SKM-1 (cell line): ENCODE measurements at regions not wholly inside any gene's neighbourhood (a gene's known extent, or its start where the extent isn't known, plus 50 kb on each side); places are given as distances from the start of the nearest gene placed in this dataset.

Experiments used
- DNase-seq: peaks from one replicate; lab custom pipeline; 2025; ENCODE audit not compliant: unreplicated experiment; lab: John Stamatoyannopoulos, UW

DNA sequence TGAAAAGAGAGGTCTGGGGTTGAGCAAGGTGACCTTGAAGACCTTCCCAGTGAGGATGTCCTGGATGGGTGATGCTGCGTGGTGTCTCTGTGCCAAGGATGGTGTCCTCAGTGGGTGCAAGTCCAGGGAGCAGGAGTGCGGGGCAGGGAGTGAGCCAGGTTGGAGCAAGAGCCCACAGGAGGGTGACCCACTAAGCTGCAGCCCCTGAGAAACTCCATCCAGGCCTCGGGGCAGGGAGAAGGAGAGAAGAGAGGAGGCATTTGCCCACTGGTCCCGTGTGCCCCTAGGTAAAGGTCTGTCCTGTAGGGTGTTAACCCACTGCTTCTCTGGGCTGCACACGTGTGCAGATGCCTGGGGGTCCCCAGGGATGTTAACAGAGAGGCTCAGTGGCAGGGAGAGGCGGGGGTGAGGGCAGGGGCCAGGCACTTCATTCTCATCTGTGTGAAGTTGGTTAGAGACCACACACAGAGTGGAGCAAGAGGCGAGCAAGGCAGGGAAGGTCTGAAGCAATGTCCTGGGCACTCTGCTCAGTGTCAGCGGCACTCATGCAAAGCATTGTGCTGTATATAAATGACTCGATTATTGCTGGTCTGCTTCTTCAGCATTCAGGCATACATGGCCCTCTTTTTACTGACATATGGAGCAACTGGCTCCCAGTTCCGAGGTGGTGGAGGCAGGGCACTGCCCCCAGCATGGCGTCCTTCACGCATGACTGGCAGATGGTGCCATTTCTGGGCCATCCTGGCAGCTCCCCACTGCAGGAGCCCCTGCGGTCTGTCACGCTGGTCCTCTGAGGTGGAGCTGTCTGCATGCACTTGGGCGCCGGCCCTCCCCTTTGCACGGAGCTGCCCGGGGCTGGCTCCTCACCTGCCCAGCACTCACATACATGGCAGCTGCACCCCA, 117.2 kb upstream of the HS6ST1 start:
- DNase-seq: no peak

DNA sequence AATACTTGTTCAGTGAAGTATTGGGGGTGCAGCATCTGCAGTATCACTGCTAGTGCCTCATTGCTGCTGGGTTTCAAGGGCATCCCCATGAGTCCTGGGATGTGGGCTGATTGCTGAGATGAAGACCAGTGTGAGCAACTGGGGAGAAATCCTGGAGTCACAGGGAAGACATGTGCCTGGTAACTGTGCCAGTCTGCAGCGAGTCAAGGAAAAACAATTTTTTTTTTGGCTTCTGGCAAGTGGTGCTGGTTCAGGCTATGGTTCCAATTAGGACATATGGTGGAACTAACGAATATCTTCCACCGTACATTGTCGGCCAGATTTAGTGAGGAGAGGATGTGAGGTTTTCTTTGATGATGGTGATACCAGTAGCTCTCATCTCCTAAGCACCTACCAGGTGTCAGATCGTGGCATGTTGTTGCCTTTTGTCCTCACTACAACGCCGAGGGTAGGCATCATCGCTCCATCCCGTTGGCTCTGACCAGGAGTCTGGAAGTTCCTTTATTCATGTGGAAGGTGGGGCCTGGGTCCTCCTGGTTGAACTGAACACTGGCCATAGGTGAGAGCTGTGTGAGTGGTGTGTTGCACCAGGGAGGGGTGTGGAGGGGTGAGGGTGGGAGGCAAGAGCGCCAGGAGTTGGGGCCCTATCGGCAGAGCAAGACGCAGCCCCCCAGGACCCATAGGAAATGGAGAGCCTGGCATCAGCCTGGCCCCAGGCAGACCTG, 118.0 kb upstream of the HS6ST1 start:
- DNase-seq: no peak

DNA sequence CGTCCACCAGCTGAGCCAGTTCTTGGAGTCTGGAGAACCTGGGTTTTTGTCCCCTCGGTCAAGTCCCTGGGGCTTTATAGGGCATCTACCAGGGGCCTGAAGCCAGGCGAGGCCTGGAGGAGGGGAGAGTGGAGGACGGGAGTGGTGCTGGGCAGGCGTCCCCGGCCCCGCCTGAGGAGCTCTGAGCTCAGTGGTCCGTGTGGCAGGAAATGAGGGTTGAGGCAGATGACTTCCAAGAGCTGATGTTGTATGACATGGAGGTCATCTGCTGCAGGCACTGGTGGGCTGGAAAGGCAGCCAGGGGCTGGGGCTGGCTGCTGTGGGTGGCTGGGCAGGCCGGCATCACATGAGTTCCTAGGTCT, 118.5 kb upstream of the HS6ST1 start:
- DNase-seq: no peak

DNA sequence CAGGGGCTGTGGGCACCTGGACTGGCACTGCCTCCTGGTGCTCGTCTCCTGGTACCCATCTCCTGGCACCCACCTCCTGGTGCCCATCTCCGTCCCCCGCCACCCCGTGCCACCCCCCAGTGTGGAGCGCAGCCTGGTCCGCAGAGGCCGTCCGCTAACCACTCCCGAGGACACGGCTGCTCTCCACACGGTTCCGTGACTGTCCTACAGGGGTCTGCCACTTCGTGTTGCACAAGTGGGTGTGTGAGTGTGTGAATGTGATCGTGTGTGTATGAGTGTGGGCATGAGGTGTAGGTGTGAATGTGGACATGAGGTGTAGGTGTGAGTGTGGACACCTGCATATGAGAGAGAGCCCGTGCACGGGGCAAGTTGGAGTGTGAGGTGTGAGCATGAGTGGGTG, 119.4 kb upstream of the HS6ST1 start:
- DNase-seq: no peak

DNA sequence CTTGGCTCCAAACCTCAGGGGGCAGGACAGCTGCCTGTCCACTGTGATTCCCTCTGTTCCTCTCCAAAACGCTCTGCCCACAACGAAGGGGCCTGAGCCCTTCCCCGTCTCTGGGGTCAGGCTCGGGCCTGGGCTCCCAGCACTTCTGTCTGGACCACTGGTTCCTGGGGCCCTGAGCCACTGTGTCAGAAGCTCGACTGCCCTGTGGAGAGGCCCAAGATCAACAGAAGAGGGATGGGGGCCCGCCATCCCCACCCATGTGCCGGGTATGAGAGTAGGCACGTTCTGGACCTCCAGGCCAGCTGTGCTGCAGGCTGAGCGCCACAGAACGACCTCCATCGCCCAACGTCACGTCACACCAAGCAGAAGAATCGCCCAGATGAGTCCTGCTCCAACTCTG, 119.9 kb upstream of the HS6ST1 start:
- DNase-seq: no peak

DNA sequence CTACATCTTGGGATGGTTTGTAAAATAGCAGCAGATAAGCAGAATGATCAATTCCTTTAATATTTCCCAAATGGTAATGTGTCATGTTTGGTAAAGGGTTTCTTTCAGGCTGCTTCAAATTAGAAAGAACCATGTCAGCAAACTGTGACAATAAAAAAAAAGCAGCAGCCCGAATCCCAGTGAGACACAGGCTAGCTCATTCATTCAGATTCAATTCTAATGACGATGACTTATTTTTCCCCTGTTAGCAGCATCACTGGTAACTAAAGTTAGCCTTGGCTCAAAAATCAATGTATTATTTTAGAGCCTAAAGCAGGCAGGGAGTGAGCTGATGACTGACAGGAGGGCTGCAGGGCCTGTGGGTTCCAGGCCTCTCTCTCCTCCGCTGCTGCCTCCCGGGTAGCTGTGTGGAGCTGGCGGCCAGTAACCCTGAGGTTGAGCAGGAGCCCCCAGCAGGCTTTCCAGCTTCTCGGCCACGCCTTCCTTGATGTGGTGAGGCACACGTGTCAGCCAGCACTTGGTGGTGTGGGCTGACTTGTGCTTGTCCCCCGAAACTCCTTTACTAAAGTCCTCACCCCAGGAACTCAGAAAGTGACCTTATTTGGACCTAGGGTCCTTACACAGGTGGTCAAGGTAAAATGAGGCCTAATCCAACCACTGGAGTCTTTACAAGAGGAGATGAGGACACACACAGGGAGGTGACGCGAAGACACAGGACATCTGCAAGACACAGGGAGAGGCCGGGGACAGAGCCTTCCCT, 120.5 kb upstream of the HS6ST1 start:
- no peak for DNase-seq

DNA sequence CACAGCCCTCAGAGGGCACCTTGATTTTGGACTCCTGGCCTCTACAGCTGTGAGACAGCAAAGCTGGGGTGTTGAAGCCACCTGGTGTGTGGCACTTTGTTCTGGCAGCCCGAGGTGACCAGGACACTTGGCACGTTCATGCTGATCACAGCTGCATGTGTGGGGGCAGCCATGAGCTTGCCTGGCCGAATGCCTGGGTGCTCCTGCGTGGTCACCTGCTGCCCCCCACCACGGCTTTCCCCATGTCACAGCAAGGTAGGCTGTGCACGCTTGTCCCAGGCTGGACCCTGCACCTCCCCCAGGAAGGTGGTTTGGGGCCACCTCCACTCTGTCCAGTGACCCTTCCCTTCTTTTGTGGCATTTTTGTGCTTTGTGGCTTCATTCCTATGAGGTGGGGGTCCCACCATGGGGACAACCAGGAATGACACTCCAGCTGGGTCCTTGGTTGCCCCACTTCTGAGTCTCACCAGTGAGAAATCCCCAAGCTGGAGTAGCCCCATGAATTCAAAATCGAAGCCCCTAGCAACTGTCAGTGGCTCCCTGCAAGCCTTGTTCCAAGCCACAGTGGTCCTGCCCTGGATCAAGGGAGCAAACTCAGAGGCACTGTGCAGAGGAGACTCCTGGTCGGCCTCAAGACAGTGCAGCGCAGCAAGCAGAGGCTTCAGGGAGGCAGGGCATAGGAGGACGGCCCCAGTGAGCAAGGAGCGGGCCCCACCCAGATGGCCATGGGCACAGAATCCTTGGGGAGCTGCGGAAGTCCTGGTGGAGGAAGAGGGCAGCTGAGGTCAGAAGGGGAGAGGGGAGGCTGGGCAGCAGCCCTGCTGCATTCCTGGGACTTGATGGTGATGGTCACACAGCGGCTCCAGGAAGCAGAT, 121.4 kb upstream of the HS6ST1 start:
- DNase-seq: no peak

DNA sequence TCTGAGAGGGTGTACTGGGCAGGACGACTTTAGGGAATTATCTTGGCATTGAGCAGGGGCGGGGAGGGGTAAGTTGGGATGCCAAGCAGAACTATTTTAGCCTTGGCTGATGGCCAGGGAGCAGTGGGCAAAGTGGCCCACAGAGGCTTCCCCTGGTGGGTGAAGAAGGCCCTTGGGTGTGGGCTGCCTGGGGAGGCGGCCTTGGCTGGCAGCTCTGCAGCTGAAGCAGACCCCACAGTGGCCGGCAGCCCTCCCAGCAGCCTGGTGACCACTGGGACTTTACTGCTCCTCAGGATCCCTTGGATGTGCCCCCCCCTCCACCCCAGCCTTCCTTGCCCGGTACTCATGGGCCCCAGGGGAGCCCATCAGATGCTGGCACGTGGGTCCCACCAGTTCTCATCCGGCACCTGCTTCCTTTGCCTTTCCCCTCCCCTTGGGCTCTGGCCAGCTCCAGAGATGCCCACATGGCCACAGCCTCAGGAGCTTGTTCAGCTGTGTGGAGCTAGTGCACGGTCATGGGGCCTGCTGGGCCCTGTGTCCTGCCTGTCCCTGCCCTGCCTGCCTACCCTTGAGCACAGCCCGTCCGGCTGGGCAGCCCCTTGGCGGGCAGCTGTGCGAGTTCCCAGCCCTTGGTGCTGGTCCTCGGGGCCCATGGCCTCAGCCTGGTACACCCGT, 122.1 kb upstream of the HS6ST1 start:
- DNase-seq: no peak

DNA sequence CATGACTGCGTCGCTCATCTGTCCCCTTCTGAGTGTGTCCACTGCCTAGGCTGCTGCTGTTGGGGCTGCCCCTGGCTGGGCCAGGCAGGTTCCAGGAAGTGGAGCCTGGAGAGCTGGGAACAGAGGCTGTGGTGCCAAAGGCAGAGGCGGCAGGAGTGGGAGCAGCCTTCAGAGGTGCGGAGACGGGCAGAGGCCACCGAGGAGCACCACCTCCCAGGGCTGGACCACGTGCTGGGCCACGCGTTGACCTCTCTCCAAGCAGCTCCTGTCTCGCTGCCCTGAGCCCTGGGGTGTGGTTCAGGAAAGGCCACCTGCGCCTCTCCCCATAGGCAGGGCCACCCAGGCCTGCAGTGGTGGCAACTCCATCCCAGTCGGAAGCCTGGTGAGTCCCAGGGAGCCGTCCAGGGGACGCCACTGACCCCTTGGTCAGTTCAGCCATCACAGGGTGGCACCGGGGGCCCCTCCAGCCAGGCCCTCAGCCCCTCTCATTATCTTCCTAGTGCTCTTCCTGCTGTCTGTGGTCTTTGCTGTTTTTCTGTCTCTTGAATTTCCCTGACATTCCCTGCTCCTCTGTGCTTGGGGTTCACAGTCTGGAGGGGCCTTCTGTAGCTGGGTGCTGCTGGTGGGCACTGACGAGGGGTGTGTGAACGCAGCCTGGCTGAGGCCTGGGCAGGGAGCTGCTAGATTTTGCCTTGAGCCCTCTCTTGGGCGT, 122.8 kb upstream of the HS6ST1 start:
- DNase-seq: no peak

DNA sequence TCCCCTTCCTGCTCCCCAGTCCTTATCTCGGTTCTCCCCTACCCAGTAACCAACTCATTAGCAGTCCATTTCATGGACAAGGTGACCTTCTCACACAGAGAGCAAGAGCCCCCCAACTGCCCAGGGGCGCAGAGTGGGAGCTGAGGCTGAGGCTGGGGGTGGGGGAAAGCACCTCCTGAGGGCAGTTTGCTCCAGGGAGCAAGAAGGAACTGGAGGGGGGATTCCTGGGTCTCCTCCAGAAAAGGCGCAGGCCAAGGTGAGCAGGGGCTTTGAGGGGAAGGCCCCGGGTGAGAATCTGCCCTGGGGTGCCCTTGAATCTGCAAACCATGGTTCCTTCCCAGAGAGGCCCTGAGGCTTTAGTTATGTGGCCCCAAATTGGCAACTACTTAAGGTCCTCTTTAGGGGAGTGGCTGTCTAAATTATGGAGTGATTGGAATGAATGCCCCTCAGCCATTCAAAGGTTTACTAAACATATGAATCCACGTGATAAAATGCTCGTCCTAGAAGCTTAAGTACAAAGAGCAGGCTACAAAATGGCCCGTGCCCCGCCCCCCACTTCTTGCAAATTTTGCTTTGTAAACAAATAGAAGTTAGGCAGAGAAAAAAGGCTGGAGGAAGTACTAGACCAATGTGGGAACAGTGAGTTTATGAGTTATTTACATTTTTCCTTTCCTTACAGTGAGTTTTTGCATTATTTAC, 123.5 kb upstream of the HS6ST1 start:
- DNase-seq: no peak

DNA sequence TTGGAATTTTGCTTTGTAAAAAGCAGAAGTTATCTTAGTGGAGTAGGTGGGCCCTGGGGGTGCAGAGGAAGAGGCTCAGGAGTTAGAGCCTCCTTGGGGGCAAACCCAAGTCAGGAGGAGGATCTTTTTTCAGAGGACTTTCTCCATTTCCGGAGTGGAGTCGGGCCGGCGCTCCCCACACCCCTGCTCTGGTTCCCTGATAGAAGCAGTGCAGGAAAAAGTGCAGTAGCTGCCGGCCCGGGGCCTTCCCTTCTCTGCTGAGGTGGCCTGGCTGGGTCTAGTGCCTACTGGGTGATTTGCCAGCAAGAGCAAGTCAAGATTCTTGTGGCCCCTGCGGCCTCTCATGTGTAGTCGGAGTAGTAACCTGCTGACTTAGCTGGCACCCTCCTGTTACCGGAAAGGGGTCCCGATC, 124.2 kb upstream of the HS6ST1 start:
- no peak for DNase-seq

DNA sequence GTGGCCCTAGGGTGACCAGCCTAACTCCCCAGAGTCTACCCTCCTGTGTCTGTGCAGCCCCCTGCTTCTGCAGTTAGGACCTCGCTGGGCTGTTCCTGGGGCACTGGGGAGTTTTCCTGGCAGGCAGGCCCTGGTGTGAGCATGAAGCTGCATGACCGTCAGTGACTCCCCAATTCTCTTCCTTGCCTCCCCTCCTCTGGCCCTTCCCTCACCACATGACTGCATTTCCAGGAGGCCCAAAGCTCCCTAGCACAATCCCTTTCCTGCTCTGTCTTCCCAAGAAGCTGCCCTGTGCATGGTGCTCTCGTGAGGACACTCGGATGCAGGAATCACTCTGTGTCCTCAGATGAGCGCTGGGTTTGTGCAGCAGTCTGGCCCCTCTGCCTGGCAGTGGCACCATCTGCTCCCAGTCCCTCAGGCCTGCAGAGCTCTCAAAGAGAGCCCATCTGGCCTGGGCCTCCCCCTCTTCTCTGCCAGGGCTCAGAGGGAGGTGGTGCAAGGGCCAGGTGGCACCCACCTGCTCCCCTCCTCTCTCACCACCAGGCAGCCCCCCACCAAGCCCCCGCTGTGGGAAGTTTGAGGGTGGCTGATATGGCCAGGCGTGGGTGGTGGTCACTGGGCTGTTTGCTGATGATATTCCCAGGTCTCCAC, 125.6 kb upstream of the HS6ST1 start:
- DNase-seq: no peak

DNA sequence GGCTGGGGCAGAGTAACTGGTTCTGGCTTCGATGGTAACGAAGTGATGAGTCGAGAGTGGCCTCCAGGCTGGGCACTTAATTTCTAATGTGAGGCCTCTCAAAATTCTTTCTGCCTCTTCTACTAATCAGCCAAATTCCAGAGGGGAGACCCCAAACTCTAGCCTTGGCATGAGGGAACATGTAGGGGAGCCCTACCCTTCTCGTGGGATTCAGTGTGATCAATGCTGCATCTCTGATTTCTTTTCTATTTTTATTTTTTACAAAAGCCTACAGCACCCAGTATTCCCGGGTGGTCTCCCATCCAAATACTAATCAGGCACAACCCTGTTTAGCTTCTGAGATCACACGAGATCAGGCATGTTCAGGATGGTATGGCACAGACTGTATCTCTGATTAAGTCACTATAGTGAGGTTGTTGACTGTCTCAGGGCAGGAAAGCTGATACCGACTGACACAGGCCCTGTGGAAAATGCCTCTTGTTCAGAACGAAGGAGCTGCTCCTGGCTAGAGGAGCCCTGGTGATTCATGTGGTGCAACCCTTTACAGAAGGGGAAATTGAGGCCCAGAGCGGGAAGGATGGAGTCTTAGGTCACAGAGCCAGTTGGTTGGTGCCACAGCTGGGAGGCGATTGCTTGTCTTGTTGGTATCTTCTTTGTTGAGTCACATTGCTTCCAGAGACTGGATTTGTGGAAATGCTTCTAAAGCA, 126.3 kb upstream of the HS6ST1 start:
- DNase-seq: no peak

DNA sequence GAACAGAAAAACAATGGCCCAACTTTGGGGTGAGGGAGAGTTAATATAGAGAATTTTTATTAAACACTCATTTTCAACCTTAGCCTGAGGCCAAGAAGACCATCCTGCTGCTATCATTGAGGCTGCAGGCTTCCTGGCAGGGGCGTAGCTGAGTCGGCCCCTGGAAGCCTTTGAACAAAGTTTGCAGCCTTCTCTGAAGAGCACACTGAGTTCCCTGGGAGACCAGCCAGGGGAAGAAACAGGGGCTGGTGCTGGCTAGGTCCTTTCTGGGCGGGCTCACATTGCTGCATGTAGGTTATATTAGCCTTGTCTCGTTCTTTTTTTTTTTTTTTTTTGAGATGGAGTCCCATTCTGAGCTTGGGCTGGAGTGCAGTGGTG, 126.8 kb upstream of the HS6ST1 start:
- DNase-seq: no peak

DNA sequence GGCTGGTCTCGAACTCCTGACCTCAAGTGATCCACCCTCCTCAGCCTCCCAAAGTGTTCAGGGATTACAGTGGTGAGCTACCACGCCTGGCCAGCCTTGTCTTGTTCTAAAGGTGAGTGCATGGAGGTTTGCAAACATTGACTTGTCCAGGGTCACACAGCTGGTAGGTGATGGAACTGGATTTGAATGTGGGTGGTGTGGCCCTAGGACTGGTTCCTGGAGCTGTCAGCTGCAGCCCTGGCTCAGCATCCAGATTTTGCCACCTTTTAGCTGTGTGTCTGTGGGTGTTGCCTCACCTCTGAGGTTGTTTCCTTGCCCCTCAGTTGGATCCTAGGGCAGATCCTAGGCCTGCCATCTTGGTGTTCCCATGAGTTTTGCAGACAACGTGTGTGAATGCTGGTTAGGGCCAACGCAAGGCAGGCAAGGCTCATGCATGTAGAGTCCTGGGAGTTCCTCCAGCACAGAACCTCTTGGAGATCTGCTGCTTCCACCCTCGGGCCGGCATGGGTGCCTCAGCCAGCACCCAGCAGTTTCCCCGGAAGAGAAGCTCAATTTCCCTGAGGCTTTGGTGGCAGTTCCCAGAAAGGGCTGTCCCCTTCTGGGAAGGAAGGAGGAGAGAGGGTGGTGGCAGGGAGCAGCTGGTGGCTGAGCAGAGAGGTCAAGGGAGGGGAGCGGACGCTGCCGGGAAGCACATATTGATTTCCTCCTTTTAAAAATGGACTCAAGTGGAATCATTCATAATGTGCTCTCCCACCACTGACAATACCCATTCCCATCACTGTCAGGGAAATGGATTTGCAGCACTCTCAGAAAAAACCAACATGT, 127.6 kb upstream of the HS6ST1 start:
- DNase-seq: no peak

DNA sequence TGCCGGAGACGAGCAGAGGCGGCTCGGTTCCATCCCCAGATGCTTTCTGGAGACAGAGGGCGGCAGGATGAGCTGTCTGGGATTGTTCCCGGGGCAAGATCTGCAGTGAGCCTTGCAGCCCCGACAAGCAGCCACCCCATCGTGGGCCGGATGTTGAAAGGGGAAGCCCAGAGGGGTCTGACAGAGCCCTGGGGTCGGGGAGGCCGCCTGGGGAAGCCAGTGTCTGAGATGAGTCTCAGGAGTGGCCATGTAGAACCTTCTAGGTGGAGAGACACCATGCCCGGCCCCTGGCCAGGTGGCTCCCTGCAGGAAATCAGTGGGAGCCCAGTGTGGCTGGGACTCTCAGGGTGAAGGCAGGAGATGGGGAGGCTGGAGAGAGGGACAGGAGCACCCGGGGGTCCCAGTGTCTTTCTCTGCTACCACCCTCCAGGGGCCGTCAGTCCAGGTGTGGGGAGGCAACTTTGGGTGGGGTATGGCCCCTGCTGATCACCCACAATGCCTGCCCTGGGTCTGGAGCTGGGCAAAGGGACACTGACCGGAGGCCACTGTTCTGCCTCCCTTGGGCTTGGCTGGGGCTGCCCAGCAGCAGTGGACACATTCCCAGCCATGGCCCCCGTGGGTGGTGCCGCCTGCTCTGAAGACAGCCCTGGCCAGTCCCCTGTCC, 128.3 kb upstream of the HS6ST1 start:
- no peak for DNase-seq
